ENCODE measurements at regions not wholly inside any gene's neighbourhood (a gene's known extent, or its start where the extent isn't known, plus 50 kb on each side); places are given as distances from the start of the nearest gene placed in this dataset.

DNA sequence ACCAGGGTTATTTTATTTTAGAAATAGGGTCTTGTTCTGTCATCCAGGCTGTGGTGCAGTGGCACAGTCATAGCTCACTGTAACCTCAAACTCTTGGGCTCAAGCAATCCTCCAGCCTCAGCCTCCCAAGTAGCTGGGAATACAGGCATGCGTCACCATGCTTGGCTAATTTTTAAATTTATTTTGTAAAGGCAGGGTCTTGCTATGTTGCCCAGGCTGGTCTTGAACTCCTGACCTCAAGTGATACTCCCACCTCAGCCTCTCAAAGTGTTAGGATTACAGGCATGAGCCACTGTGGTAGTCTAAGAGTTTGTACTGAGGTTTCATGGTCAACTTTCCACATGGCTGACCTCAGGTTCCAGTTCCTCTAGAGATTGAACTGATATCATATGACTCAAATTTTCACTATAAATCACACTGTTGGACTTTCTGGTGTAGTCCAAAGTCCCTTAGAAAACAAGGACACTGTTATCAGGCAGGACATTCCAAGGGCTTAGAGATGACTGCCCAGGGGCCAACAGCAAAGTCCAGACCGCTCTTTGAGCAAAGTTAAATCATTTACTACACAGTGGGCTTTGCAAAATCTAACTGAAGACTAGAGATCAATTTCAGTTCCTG lies 82.0 kb upstream of the MEX3C start:
- peaks cover 8% of the 10 kb centered on the region for H3K4me1 ChIP-seq (ENCODE audit: insufficient read depth, low read length, poor library complexity, severe bottlenecking)
- H3K4me3 ChIP-seq (ENCODE audit: low read depth, low read length, poor library complexity, severe bottlenecking) = no peak overlapping the region
- H3K9me3 ChIP-seq (ENCODE audit: low read depth, low read length, poor library complexity, severe bottlenecking) = no peaks in the 10 kb centered on the region
- intact Hi-C loops (cut with micrococcal nuclease; ENCODE audit: unreplicated experiment) = loop anchor here (5.0 to 10.0 kb wide), 2 partner anchors 82 to 165 kb away; partner anchors contain the start of gene MEX3C
- ChIA-PET CTCF (no interaction called here), POLR2A (ENCODE audit: low non-redundant PET) (no interaction called here)
- TF ChIP-seq EZH2 (IDR thresholded peaks at IDR 0.05; ENCODE audit: borderline replicate concordance, low read depth, low read length, poor library complexity, severe bottlenecking) = no peak
- TF ChIP-seq, protein P1, sequence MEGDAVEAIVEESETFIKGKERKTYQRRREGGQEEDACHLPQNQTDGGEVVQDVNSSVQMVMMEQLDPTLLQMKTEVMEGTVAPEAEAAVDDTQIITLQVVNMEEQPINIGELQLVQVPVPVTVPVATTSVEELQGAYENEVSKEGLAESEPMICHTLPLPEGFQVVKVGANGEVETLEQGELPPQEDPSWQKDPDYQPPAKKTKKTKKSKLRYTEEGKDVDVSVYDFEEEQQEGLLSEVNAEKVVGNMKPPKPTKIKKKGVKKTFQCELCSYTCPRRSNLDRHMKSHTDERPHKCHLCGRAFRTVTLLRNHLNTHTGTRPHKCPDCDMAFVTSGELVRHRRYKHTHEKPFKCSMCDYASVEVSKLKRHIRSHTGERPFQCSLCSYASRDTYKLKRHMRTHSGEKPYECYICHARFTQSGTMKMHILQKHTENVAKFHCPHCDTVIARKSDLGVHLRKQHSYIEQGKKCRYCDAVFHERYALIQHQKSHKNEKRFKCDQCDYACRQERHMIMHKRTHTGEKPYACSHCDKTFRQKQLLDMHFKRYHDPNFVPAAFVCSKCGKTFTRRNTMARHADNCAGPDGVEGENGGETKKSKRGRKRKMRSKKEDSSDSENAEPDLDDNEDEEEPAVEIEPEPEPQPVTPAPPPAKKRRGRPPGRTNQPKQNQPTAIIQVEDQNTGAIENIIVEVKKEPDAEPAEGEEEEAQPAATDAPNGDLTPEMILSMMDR (conservative IDR thresholded peaks at IDR 0.05; ENCODE audit: low read depth, low read length) = no peak
- no peak for DNase-seq (ENCODE audit: low spot score)
- H3K27ac ChIP-seq (ENCODE audit: low read depth, low read length, poor library complexity, severe bottlenecking) = no peak overlapping the region
- H3K36me3 ChIP-seq (ENCODE audit: insufficient read depth, low read length, poor library complexity, severe bottlenecking) = no peaks in the 10 kb centered on the region
- no TSS peak for BruUV-seq (replicated peaks)
- H3K27me3 ChIP-seq (replicated peaks; ENCODE audit: insufficient read depth, low read depth, low read length, poor library complexity) = no peaks in the 10 kb centered on the region

DNA sequence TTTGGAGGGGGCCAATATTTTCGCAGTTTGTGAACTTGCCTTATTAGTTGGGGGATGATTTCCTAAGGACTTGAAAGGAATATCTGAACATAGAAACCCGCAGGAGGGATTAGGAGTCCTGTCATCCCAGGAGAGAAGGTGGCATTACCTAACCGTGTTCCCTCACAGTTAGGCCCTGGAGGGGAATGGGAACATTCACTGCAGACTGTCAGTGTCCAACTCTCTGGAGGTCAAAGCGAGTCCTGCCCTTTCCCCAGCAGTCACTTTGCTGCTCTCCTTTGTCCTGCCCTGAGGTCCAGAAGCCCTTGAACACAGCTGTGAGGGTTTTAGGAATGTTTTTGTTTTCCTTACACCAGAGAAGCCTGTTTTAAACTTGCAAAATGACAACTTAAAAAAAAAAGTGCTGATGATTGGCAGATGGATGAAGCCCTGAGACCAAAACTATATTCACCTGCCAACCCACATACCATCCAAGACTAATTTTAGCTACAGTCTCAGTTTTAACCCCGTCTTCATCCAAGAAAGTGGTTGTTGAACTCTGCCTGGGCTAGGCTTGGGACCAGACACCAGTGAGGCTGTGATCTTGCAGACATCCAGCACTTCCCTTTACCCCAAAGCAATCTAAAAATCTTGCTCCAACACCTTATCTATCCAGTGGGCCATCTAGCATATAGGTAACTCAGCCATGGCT lies 90.5 kb upstream of the MEX3C start:
- DNase-seq (ENCODE audit: low spot score) = no peak
- Histone ChIP-seq H3K27me3 (replicated peaks; ENCODE audit: insufficient read depth, low read depth, low read length, poor library complexity) (no peaks in the 10 kb centered on the region), H3K4me3 (ENCODE audit: low read depth, low read length, poor library complexity, severe bottlenecking) (no peak overlapping the region), H3K27ac (ENCODE audit: low read depth, low read length, poor library complexity, severe bottlenecking) (no peak overlapping the region), H3K36me3 (ENCODE audit: insufficient read depth, low read length, poor library complexity, severe bottlenecking) (no peaks in the 10 kb centered on the region), H3K4me1 (ENCODE audit: insufficient read depth, low read length, poor library complexity, severe bottlenecking) (no peaks in the 10 kb centered on the region), H3K9me3 (ENCODE audit: low read depth, low read length, poor library complexity, severe bottlenecking) (no peaks in the 10 kb centered on the region)
- no TSS peak for BruUV-seq (replicated peaks)
- intact Hi-C loops (cut with micrococcal nuclease; ENCODE audit: unreplicated experiment) = no loop called here
- ChIA-PET POLR2A (ENCODE audit: low non-redundant PET) (no interaction called here), CTCF (interaction anchor here (0.7 kb wide), 1 partner anchor 289 kb away, joined by 3 read pairs; no protein-coding TSS in a partner anchor)
- no peak for TF ChIP-seq EZH2 (IDR thresholded peaks at IDR 0.05; ENCODE audit: borderline replicate concordance, low read depth, low read length, poor library complexity, severe bottlenecking)
- TF ChIP-seq, protein P1 (conservative IDR thresholded peaks at IDR 0.05; ENCODE audit: low read depth, low read length) = no peak

DNA sequence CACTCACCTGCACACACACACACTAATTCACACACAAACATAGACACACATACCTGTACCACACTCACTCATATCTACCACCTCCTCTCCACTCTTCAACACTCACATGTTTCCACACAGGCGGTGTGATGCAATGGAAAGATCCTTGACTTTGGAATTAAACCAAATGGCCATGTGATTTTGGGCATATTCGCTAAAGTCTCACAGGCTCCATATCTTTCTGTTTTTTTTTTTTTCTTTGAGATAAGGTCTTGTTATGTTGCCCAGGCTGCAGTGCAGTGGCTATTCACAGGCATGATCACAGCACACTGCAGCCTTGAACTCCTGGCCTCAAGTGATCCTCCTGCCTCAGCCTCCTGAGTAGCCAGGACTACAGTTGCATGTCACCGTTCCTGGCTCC lies 91.1 kb upstream of the MEX3C start:
- Histone ChIP-seq H3K36me3 (ENCODE audit: insufficient read depth, low read length, poor library complexity, severe bottlenecking) (no peaks in the 10 kb centered on the region), H3K9me3 (ENCODE audit: low read depth, low read length, poor library complexity, severe bottlenecking) (no peaks in the 10 kb centered on the region), H3K27me3 (replicated peaks; ENCODE audit: insufficient read depth, low read depth, low read length, poor library complexity) (no peaks in the 10 kb centered on the region), H3K4me1 (ENCODE audit: insufficient read depth, low read length, poor library complexity, severe bottlenecking) (no peaks in the 10 kb centered on the region), H3K4me3 (ENCODE audit: low read depth, low read length, poor library complexity, severe bottlenecking) (no peak overlapping the region), H3K27ac (ENCODE audit: low read depth, low read length, poor library complexity, severe bottlenecking) (no peak overlapping the region)
- ChIA-PET CTCF (no interaction called here), POLR2A (ENCODE audit: low non-redundant PET) (no interaction called here)
- TF ChIP-seq, protein P1 (conservative IDR thresholded peaks at IDR 0.05; ENCODE audit: low read depth, low read length) = no peak
- TF ChIP-seq EZH2 (IDR thresholded peaks at IDR 0.05; ENCODE audit: borderline replicate concordance, low read depth, low read length, poor library complexity, severe bottlenecking) = no peak
- no peak for DNase-seq (ENCODE audit: low spot score)
- no TSS peak for BruUV-seq (replicated peaks)
- intact Hi-C loops (cut with micrococcal nuclease; ENCODE audit: unreplicated experiment) = no loop called here

Data from A673 (cell line).